ENCODE measurements at regions not wholly inside any gene's neighbourhood (a gene's known extent, or its start where the extent isn't known, plus 50 kb on each side); places are given as distances from the start of the nearest gene placed in this dataset.

DNA sequence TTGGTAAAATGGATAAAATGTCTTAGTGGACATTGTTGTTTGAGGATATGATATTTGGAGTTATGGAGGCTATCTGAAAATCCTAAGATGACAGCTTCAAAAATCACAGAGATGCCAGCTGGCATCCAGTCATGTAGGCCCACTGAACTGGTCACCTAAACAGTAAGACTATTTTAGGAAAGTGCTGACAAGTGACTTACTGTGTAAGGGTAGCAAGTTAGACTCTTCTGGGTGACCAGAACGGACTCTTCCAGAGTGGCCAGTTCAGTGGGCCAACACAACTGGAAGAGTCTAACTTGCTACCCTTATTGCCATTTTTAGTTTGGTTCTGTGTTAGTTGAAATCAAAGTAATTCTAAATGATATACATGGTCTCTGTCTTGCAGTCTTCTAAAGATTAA is 61.4 kb upstream of the ATP8A1 start:
- no peak for ATAC-seq (ENCODE audit: low FRiP score in 2 of 2)
- H3K9me3 ChIP-seq: no peaks in the 10 kb centered on the region
- TF ChIP-seq EP300 (IDR thresholded peaks at IDR 0.05) (no peak), POLR2A (IDR thresholded peaks at IDR 0.05) (no peak), POLR2AphosphoS5 (IDR thresholded peaks at IDR 0.05) (no peak), CTCF (IDR thresholded peaks at IDR 0.05) (no peak)
- peaks cover 0 to 5% (median 4%) of the 10 kb centered on the region in 4 donors for H3K4me1 ChIP-seq
- H3K27me3 ChIP-seq: no peaks in the 10 kb centered on the region
- no peak for DNase-seq
- H3K36me3 ChIP-seq: no peaks in the 10 kb centered on the region
- WGBS, 2 donors: 26 to 79% methylated on average over 1 of the region's 1 CpG
- no peak overlapping the region for H3K27ac ChIP-seq
- H3K4me3 ChIP-seq: no peak overlapping the region

DNA sequence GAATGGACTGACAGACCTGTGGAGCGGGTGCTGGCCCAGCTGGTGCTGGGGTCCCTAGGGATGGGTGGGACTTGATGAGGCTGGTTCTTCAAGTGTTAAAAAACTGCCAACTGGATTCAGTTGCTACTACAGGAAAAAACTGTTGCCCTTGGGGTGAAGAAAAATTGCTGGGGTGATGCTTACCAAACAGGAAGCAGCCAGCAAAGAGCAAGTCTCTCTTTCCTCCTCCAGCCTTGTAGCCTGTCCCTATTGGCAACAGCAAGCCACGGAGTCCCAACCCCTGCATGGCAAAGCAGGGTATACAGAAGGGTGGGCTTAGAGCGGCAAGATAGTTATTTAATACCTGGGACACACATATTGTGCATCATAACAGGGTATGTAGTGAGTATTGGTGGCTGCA is 60.1 kb upstream of the ATP8A1 start:
- ATAC-seq (ENCODE audit: low FRiP score in 2 of 2) (no peak), DNase-seq (peak in 1 of 2 donors; percentile 22)
- no peaks in the 10 kb centered on the region for H3K9me3 ChIP-seq
- peaks cover 0 to 5% (median 4%) of the 10 kb centered on the region in 4 donors for H3K4me1 ChIP-seq
- H3K4me3 ChIP-seq: no peak overlapping the region
- no peak for TF ChIP-seq CTCF (IDR thresholded peaks at IDR 0.05)
- no peak for TF ChIP-seq POLR2A (IDR thresholded peaks at IDR 0.05)
- TF ChIP-seq POLR2AphosphoS5 (IDR thresholded peaks at IDR 0.05): no peak
- TF ChIP-seq EP300 (IDR thresholded peaks at IDR 0.05): no peak
- H3K27ac ChIP-seq: no peak overlapping the region
- no peaks in the 10 kb centered on the region for H3K36me3 ChIP-seq
- no peaks in the 10 kb centered on the region for H3K27me3 ChIP-seq
- 66 to 73% methylated on average over 3 of the region's 3 CpGs for WGBS, 2 donors

DNA sequence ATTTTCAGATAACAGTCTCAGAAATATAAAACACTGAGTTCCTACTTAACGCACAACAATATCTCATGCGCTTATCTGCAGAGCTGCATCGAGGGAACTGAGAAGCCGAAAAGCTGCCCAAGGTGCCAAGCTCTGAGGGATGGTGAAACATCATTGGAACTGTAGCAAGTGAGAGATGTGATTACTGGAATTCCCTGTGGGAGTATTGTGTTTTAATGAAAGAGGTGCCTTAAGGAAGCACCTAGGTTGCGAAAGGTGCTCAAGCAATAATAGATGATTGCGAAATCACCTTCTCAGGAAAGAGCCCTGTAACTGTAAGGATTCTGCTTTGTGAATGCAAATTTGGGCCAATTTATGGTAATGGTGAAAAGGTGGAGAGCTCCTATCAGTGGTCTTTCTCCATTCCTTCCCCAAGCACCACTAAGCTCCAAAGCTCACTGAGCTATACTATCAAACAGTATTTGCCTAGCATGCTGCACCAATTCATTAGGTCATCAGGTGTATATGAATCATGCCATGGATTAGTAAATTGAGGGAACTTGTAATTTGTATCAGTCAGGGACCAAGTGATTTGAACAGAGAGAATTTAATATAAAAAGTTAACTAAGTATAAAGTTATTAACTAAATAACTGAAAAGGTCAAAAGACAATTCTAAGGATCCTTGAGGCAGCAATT is 59.0 kb upstream of the ATP8A1 start:
- H3K4me3 ChIP-seq: no peak overlapping the region
- peaks cover 0 to 5% (median 4%) of the 10 kb centered on the region in 4 donors for H3K4me1 ChIP-seq
- H3K27ac ChIP-seq: no peak overlapping the region
- no peaks in the 10 kb centered on the region for H3K9me3 ChIP-seq
- WGBS, 2 donors: 51 to 80% methylated on average over 6 of the region's 6 CpGs
- TF ChIP-seq CTCF (IDR thresholded peaks at IDR 0.05) (no peak), POLR2A (IDR thresholded peaks at IDR 0.05) (no peak), POLR2AphosphoS5 (IDR thresholded peaks at IDR 0.05) (no peak)
- H3K27me3 ChIP-seq: no peaks in the 10 kb centered on the region
- DNase-seq (peak in 1 of 2 donors; percentile 36), ATAC-seq (ENCODE audit: low FRiP score in 2 of 2) (no peak)
- no peaks in the 10 kb centered on the region for H3K36me3 ChIP-seq

DNA sequence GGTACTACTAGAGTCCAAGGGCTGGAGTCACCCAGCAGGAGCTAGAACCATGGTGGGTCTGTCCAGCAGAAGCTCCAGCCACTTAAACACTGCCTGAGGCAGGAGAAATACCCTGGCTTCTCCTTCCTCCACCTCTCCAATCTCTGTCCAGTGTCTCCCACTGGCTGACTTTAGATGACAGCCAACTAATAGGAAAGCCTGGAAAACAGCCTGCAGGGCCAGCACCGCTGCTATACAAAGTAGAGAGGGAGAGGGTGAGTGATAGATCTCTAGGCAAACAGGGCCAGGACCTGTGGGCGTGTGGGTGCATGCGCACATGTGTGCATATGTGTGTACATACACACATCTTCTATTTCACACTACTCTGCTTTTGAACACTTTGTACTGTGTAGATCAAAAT is 56.5 kb upstream of the ATP8A1 start:
- H3K4me3 ChIP-seq: no peak overlapping the region
- no peaks in the 10 kb centered on the region for H3K27me3 ChIP-seq
- WGBS, 2 donors: 86 to 94% methylated on average over 3 of the region's 3 CpGs
- ATAC-seq (ENCODE audit: low FRiP score in 2 of 2) (no peak), DNase-seq (no peak)
- TF ChIP-seq POLR2AphosphoS5 (IDR thresholded peaks at IDR 0.05): no peak
- no peak for TF ChIP-seq CTCF (IDR thresholded peaks at IDR 0.05)
- no peak for TF ChIP-seq EP300 (IDR thresholded peaks at IDR 0.05)
- no peak for TF ChIP-seq POLR2A (IDR thresholded peaks at IDR 0.05)
- H3K4me1 ChIP-seq: peaks cover 0 to 11% (median 2%) of the 10 kb centered on the region in 4 donors
- no peak overlapping the region for H3K27ac ChIP-seq
- no peaks in the 10 kb centered on the region for H3K36me3 ChIP-seq
- H3K9me3 ChIP-seq: no peaks in the 10 kb centered on the region

DNA sequence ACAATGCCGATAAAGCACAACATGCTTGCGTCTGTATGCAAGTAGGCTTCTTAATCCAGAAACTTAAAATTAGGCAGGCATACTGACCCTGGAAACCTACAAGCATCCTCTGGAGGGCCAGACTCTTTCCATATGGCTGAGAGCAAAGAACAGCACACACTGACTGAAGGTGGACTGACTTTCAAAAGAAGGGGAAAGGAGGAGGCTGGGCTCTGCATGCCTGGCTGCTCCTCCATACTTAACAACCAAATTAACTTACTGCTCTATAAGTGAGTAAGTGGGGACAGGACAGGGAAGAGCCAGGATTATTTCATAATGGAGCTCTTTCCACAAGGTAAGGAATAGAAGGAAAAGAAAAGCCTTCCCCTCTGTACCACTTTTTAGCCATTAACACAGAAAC is 55.9 kb upstream of the ATP8A1 start:
- no peak for ATAC-seq (ENCODE audit: low FRiP score in 2 of 2)
- H3K27me3 ChIP-seq: no peaks in the 10 kb centered on the region
- no peak overlapping the region for H3K4me3 ChIP-seq
- H3K27ac ChIP-seq: no peak overlapping the region
- no peak for DNase-seq
- no peaks in the 10 kb centered on the region for H3K36me3 ChIP-seq
- no peak for TF ChIP-seq CTCF (IDR thresholded peaks at IDR 0.05)
- TF ChIP-seq EP300 (IDR thresholded peaks at IDR 0.05): no peak
- no peak for TF ChIP-seq POLR2AphosphoS5 (IDR thresholded peaks at IDR 0.05)
- TF ChIP-seq POLR2A (IDR thresholded peaks at IDR 0.05): no peak
- no peaks in the 10 kb centered on the region for H3K9me3 ChIP-seq
- 48 to 92% methylated on average over 2 of the region's 2 CpGs for WGBS, 2 donors
- H3K4me1 ChIP-seq: peaks cover 0 to 14% (median 2%) of the 10 kb centered on the region in 4 donors

Measured in upper lobe of left lung (tissue), 6 donors.